ENCODE measurements at regions not wholly inside any gene's neighbourhood (a gene's known extent, or its start where the extent isn't known, plus 50 kb on each side); places are given as distances from the start of the nearest gene placed in this dataset.
"Not testable (repeated sequence)": the region's sequence is repeated elsewhere in the genome, so short reads cannot be mapped to it uniquely, and the experiment has no call there.

DNA sequence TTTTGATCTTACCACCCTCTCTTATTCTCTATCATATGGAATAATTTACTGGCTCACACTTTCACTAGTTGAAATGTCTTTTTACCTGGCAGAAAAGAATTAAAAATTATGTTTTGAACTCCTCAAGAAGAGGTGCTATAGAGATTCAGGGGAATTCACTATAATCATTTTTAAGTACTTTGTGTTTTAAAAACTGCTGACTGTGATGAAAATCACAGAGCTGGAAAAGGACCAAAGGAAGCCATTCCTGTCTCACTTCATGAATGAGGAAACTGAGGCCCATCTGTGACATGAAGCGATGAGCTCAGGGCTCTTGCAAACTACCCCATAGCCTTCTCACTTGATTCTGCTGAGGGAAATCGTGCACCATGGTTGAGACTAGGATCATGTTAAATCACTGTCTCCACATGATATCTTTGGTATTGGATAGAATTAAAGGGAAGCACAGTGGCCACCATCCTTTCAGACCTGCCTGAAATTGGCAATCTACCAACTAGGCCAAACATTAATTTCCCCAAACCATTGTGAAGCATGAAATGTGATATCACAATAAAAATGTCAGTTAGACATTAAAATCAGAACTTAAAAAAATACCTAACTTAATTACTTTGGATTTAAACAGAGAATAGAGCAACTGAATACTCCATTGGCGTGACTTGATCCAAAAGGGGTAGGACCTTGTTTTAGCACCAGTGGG lies 141.0 kb downstream of the FZD1 start:
- H3K9me3 Mint-ChIP-seq = peaks cover 3% of the 10 kb centered on the region
- no peaks in the 10 kb centered on the region for H3K4me1 Mint-ChIP-seq (ENCODE audit: low read depth)
- H3K36me3 Mint-ChIP-seq (ENCODE audit: insufficient read depth) = no peaks in the 10 kb centered on the region
- no peak overlapping the region for H3K4me3 Mint-ChIP-seq
- ATAC-seq (no peak), DNase-seq (no peak)
- H3K27me3 Mint-ChIP-seq (ENCODE audit: low read depth) = no peaks in the 10 kb centered on the region

DNA sequence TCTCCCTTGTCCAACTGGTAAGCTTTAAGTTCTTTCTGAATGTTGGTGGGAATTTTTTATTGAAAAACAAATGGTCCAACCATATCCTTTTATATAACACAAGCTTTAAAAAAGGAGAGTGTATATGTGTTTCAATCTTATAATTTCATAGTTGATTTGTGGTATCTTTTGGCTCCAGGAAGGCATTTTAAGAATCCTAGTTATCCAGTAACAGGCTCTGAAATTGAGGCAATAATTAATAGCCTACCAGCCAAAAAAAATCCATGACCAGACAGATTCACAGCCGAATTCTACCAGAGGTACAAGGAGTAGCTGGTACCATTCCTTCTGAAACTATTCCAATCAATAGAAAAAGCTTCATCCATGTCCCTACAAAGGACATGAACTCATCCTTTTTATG lies 141.6 kb downstream of the FZD1 start:
- H3K36me3 Mint-ChIP-seq (ENCODE audit: insufficient read depth); DNase-seq; H3K4me3 Mint-ChIP-seq; H3K9me3 Mint-ChIP-seq; H3K4me1 Mint-ChIP-seq (ENCODE audit: low read depth); H3K27me3 Mint-ChIP-seq (ENCODE audit: low read depth); ATAC-seq: not testable (repeated sequence)

GRCh38 chr7:91407942-91408341 lies 143.7 kb downstream of the FZD1 start:
- H3K4me1 Mint-ChIP-seq (ENCODE audit: low read depth) = no peaks in the 10 kb centered on the region
- no peaks in the 10 kb centered on the region for H3K9me3 Mint-ChIP-seq
- DNase-seq = no peak
- ATAC-seq = no peak
- H3K27me3 Mint-ChIP-seq (ENCODE audit: low read depth) = no peaks in the 10 kb centered on the region
- H3K36me3 Mint-ChIP-seq (ENCODE audit: insufficient read depth) = no peaks in the 10 kb centered on the region
- H3K4me3 Mint-ChIP-seq = no peak overlapping the region

DNA sequence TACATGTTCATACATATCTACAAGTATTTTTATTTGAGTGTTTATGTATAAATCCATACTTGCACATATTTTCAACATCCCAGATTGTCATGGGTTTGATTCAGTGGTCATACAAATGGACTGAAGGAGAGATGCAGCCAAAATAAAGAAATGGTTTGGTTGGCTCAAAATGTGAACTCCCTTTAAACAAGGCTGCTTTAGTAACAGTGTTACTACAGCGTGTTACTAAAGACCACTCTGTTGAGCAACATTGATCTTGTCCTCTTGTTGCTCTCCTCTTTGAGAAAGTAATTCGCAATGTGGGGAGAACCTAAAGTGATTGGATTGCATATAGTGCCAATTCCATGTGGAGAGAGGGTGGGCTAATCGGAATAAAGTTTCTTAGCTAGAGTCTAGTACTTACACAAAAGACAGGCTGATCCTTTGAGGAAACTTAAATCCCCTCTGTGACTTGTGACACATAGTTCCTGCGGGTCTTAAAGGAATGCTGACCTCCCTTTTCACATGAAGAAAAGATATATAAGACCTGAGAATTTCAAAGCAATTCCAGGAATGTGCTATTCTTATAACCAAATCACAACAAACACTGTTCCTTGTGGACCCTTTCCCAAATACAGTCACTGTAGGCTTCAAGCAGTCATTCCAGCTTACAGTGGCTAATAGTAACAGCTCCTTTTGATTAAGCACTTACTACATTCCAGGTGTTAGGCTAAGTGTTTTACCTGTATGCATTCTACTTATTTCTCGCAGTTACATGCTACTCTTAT lies 144.3 kb downstream of the FZD1 start:
- H3K27me3 Mint-ChIP-seq (ENCODE audit: low read depth) = no peaks in the 10 kb centered on the region
- ATAC-seq (no peak), DNase-seq (no peak)
- H3K4me3 Mint-ChIP-seq = no peak overlapping the region
- H3K4me1 Mint-ChIP-seq (ENCODE audit: low read depth) = no peaks in the 10 kb centered on the region
- no peaks in the 10 kb centered on the region for H3K36me3 Mint-ChIP-seq (ENCODE audit: insufficient read depth)
- H3K9me3 Mint-ChIP-seq = no peaks in the 10 kb centered on the region

GRCh38 chr7:91411060-91411459 lies 146.8 kb downstream of the FZD1 start:
- Mint-ChIP-seq H3K9me3 (no peaks in the 10 kb centered on the region), H3K4me1 (ENCODE audit: low read depth) (no peaks in the 10 kb centered on the region), H3K27me3 (ENCODE audit: low read depth) (no peaks in the 10 kb centered on the region), H3K36me3 (ENCODE audit: insufficient read depth) (no peaks in the 10 kb centered on the region), H3K4me3 (no peak overlapping the region)
- DNase-seq (no peak), ATAC-seq (no peak)

- Mint-ChIP-seq H3K9me3 (no peaks in the 10 kb centered on the region), H3K4me1 (ENCODE audit: low read depth) (no peaks in the 10 kb centered on the region), H3K27me3 (ENCODE audit: low read depth) (no peaks in the 10 kb centered on the region), H3K4me3 (no peak overlapping the region), H3K36me3 (ENCODE audit: insufficient read depth) (no peaks in the 10 kb centered on the region)
- DNase-seq = no peak
- no peak for ATAC-seq
These were observed 148.1 kb downstream of the FZD1 start for GRCh38 chr7:91412298-91412697.

- Mint-ChIP-seq H3K4me3 (no peak overlapping the region), H3K9me3 (no peaks in the 10 kb centered on the region), H3K36me3 (ENCODE audit: insufficient read depth) (no peaks in the 10 kb centered on the region), H3K4me1 (ENCODE audit: low read depth) (no peaks in the 10 kb centered on the region), H3K27me3 (ENCODE audit: low read depth) (no peaks in the 10 kb centered on the region)
- ATAC-seq (no peak), DNase-seq (no peak)
These were observed 150.5 kb downstream of the FZD1 start for GRCh38 chr7:91414734-91415133.

DNA sequence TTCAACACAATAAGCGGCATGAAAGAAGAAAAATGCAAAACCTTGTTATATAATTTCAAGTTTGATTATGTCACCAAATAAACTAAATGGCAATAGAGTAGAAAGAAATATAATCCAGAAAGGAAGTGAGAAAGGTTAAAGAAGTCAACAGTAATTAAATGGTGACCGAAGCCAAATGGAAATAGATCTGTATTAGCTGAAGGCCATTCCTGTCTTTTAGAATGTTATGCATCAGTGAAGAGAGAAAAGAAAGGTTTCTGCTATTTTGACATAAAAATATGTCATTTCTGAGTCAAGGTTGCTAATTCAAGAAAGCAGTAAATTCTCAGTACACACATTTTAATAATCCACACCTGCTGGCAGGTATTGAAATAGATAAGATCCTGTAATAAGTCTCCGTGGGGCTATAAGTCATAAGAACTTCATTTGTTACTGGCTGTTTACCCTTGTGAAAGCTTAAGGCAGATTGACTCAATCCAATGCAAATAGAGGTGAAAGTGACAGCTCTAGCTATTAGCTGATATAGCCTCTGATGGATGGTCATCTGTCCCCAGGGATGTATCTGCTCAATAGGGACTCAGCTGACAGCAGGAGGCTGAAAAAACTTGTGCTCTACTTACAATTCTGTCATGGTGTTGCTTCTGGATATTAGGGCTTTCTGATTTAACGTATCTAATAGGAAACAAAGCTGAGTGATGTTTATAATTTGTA lies 152.1 kb downstream of the FZD1 start:
- Mint-ChIP-seq H3K36me3 (ENCODE audit: insufficient read depth) (no peaks in the 10 kb centered on the region), H3K4me1 (ENCODE audit: low read depth) (no peaks in the 10 kb centered on the region), H3K4me3 (no peak overlapping the region), H3K9me3 (no peaks in the 10 kb centered on the region), H3K27me3 (ENCODE audit: low read depth) (no peaks in the 10 kb centered on the region)
- no peak for ATAC-seq
- no peak for DNase-seq

DNA sequence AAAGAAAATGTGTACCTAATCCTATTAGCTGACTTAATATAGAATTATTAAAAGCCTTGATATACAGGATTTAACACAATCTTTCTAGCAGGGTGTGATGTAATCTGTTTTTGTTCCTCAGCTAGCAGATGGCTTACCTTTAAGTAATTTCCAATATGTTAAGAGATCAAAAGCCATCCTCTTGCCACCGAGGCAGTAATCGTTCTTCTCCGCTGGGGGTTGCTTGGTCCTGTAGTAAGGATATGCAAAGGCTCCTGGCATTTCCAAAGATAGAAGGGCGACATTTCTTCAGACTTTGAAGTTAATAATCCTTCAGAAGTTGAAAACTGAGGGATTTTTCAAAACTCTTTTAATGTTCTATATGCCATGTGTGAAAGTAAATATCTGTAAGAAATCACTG lies 156.4 kb downstream of the FZD1 start:
- no peaks in the 10 kb centered on the region for H3K36me3 Mint-ChIP-seq (ENCODE audit: insufficient read depth)
- ATAC-seq (no peak), DNase-seq (no peak)
- H3K9me3 Mint-ChIP-seq = no peaks in the 10 kb centered on the region
- no peaks in the 10 kb centered on the region for H3K4me1 Mint-ChIP-seq (ENCODE audit: low read depth)
- H3K27me3 Mint-ChIP-seq (ENCODE audit: low read depth) = peaks cover 3% of the 10 kb centered on the region
- no peak overlapping the region for H3K4me3 Mint-ChIP-seq

- H3K4me3 Mint-ChIP-seq = no peak overlapping the region
- peaks cover 3% of the 10 kb centered on the region for H3K27me3 Mint-ChIP-seq (ENCODE audit: low read depth)
- H3K9me3 Mint-ChIP-seq = no peaks in the 10 kb centered on the region
- ATAC-seq (no peak), DNase-seq (no peak)
- no peaks in the 10 kb centered on the region for H3K36me3 Mint-ChIP-seq (ENCODE audit: insufficient read depth)
- H3K4me1 Mint-ChIP-seq (ENCODE audit: low read depth) = no peaks in the 10 kb centered on the region
These were observed 156.8 kb downstream of the FZD1 start for GRCh38 chr7:91421018-91421417.

GRCh38 chr7:91424371-91424770 lies 160.1 kb downstream of the FZD1 start:
- peaks cover 4% of the 10 kb centered on the region for H3K9me3 Mint-ChIP-seq
- no peak overlapping the region for H3K4me3 Mint-ChIP-seq
- ATAC-seq (no peak), DNase-seq (no peak)
- H3K4me1 Mint-ChIP-seq (ENCODE audit: low read depth) = no peaks in the 10 kb centered on the region
- no peaks in the 10 kb centered on the region for H3K36me3 Mint-ChIP-seq (ENCODE audit: insufficient read depth)
- H3K27me3 Mint-ChIP-seq (ENCODE audit: low read depth) = peaks cover 3% of the 10 kb centered on the region

GRCh38 chr7:91425149-91425548 lies 160.9 kb downstream of the FZD1 start:
- no peaks in the 10 kb centered on the region for H3K4me1 Mint-ChIP-seq (ENCODE audit: low read depth)
- no peak for DNase-seq

DNA sequence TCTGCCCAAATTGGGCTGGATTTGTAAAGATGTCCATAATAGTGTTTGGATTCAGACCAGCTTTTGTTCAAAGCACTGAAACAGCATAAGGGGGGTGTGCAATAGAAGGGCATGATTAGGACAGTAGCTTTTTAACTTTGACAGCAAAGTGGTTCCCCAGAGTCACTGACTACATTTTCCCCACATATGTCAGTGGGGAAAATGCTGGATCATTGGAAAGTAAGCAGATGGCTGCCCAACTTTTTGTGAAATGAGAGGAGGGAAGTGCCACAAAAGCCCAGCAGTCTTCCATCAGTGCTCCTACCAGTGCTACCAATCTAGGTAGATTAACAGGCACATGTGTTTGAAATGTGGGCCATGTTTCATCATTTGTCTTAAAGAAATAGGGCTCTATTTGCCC lies 162.8 kb downstream of the FZD1 start:
- no peak for DNase-seq
- Mint-ChIP-seq H3K4me1 (ENCODE audit: low read depth) (no peaks in the 10 kb centered on the region), H3K36me3 (ENCODE audit: insufficient read depth) (no peaks in the 10 kb centered on the region), H3K27me3 (ENCODE audit: low read depth) (peaks cover 3% of the 10 kb centered on the region), H3K9me3 (peaks cover 8% of the 10 kb centered on the region), H3K4me3 (no peak overlapping the region)
- no peak for ATAC-seq

More at GRCh38 chr7:91425149-91425548, 160.9 kb downstream of the FZD1 start:
- Mint-ChIP-seq H3K36me3 (ENCODE audit: insufficient read depth) (no peaks in the 10 kb centered on the region), H3K4me3 (no peak overlapping the region), H3K27me3 (ENCODE audit: low read depth) (peaks cover 3% of the 10 kb centered on the region), H3K9me3 (peaks cover 4% of the 10 kb centered on the region)
- no peak for ATAC-seq

DNA sequence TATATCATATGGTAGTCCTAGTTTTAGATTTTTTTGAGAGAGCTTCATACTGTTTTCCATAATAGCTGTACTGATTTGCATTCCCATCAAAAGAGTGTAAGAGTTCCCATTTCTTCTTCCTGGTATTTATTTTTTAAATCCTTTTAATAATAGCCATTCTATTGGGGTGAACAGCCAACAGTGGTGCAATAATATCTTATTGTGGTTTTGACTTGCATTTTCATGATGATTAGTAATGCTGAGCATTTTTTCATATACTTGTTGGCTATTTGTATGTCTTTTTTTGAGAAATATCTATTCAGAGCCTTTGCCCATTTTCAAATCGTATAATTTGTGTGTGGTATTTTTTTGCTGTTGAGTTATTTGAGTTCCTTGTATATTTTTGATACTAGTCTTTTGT lies 167.4 kb downstream of the FZD1 start:
- H3K4me3 Mint-ChIP-seq = no peak overlapping the region
- DNase-seq = no peak
- H3K27me3 Mint-ChIP-seq (ENCODE audit: low read depth) = no peaks in the 10 kb centered on the region
- H3K4me1 Mint-ChIP-seq (ENCODE audit: low read depth) = no peaks in the 10 kb centered on the region
- peaks cover 11% of the 10 kb centered on the region for H3K9me3 Mint-ChIP-seq
- H3K36me3 Mint-ChIP-seq (ENCODE audit: insufficient read depth) = no peaks in the 10 kb centered on the region
- no peak for ATAC-seq

DNA sequence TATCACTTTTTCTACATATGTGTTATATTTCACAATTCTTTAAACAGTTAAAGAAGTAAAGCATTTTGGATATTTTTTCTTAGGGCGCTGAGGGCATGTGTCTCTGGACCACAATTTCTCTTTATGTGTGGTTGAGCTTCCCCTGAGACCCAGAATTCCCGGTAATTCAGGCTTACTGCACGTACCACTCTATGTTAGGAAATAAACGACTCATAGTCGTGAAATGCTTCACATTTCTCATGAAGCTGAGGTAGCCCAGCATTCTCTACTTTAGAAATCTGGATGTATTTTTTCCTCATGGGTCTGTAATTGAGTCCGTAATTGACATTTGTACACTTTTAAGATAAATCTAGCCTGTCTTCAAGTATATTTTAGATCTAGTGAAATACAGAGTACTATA lies 170.6 kb downstream of the FZD1 start:
- DNase-seq (no peak), ATAC-seq (no peak)
- Mint-ChIP-seq H3K27me3 (ENCODE audit: low read depth) (no peaks in the 10 kb centered on the region), H3K4me3 (no peak overlapping the region), H3K36me3 (ENCODE audit: insufficient read depth) (no peaks in the 10 kb centered on the region), H3K4me1 (ENCODE audit: low read depth) (no peaks in the 10 kb centered on the region), H3K9me3 (peaks cover 16% of the 10 kb centered on the region)
